ENCODE measurements at regions not wholly inside any gene's neighbourhood (a gene's known extent, or its start where the extent isn't known, plus 50 kb on each side); places are given as distances from the start of the nearest gene placed in this dataset.

DNA sequence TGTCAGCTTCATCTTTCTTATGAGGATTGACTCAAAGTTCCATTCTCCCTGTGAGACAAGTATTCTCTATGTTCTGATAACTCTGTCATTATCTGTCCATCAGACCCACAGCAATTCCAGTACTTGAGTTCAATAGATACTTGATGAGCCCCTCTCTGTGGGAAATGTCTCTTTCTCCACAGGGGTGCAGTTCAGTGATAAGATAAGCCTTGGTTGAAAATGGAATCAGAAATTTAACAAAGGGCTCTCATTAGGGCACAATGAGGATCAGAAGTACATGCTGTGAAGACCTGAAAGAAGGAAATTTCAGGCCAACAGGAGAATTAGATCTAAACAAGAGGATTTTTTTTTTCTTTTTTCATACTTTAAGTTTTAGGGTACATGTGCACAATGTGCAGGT lies 737.3 kb downstream of the MTRR start:
- intact Hi-C loops (cut with micrococcal nuclease): no loop called here
- no peak overlapping the region for H3K27ac Mint-ChIP-seq
- no peaks in the 10 kb centered on the region for H3K9me3 Mint-ChIP-seq
- DNase-seq: no peak
- H3K4me3 Mint-ChIP-seq: no peak overlapping the region
- H3K27me3 Mint-ChIP-seq: no peaks in the 10 kb centered on the region
- H3K36me3 Mint-ChIP-seq (ENCODE audit: low read depth): no peaks in the 10 kb centered on the region
- H3K4me1 Mint-ChIP-seq: no peaks in the 10 kb centered on the region

DNA sequence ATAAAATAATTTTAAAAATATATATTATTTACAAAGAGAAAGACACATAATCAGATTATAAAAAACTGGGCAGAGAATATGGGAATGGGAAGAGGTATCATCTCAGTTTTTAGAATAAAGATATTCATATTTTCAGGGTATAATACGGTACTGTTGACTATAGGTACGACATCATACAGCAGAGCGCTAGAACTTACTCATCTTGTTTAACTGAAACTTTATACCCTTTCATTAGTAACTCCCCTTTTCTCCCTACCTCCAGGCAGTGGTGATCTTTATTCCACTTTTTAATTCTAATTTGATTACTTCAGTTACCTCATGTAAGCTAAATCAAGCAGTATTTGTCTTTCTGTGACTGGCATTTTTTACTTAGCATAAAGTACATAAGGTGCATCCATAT lies 742.1 kb downstream of the MTRR start:
- H3K27me3 Mint-ChIP-seq: no peaks in the 10 kb centered on the region
- H3K4me1 Mint-ChIP-seq: no peaks in the 10 kb centered on the region
- no peaks in the 10 kb centered on the region for H3K36me3 Mint-ChIP-seq (ENCODE audit: low read depth)
- DNase-seq: no peak
- intact Hi-C loops (cut with micrococcal nuclease): no loop called here
- no peak overlapping the region for H3K4me3 Mint-ChIP-seq
- H3K27ac Mint-ChIP-seq: no peak overlapping the region
- peaks cover 6% of the 10 kb centered on the region for H3K9me3 Mint-ChIP-seq

DNA sequence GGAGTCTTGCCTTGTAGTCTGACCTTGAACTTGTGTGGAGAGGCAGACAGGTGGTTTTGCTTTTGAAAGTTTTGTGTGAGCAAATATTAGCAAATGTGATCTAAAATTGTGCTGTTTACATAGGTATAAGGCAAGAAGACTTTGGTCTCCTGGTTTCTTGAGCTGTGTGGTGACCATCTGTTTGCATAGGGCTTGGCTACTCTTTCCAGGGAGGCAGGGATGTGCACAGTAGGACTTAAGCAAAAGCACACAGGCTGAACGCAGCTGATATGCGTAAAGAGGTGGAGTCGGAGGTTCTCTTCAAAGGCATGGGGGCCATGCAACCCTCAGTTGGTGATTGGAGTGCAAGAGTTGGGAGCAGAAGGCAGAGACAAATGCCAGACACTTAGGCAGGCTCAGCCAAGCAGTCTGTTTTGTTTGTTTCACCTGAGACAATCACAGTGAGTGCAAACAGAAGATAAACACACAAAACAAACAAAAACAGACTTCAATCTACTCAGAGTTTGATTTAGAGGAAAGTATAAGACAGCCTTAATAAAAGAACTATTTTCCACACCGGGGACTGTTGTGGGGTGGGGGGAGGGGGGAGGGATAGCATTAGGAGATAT lies 744.2 kb downstream of the MTRR start:
- no peaks in the 10 kb centered on the region for H3K27me3 Mint-ChIP-seq
- no peak overlapping the region for H3K4me3 Mint-ChIP-seq
- H3K36me3 Mint-ChIP-seq (ENCODE audit: low read depth): no peaks in the 10 kb centered on the region
- peaks cover 6% of the 10 kb centered on the region for H3K9me3 Mint-ChIP-seq
- no peaks in the 10 kb centered on the region for H3K4me1 Mint-ChIP-seq
- DNase-seq: no peak
- intact Hi-C loops (cut with micrococcal nuclease): no loop called here
- no peak overlapping the region for H3K27ac Mint-ChIP-seq

DNA sequence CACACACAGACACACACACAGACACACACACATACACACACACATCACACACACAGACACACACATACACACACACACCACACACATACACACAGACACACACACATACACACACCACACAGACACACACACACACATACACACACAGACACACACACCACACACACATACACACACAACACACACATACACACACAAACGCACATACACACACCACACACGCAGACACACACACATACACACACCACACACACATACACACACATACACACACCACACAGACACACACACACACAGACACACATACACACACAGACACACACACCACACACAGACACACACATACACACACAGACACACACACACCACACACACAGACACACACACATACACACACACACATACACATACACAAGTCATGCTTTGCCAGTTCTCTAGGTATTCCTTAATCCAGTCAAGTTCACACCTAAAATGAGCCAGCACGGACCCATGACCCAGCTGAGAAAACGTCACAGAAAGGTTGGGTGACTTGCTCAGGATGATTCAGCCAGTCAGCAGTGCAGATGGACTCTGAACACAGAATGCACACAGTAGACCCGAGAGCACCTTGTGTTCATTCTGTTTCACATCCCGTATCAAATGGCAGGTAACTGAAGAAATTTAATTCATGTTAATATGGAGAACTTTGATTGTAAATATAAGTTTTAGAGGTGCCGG lies 746.4 kb downstream of the MTRR start:
- intact Hi-C loops (cut with micrococcal nuclease): no loop called here
- no peaks in the 10 kb centered on the region for H3K4me1 Mint-ChIP-seq
- no peaks in the 10 kb centered on the region for H3K36me3 Mint-ChIP-seq (ENCODE audit: low read depth)
- no peak for DNase-seq
- no peak overlapping the region for H3K27ac Mint-ChIP-seq
- no peaks in the 10 kb centered on the region for H3K27me3 Mint-ChIP-seq
- H3K9me3 Mint-ChIP-seq: peaks cover 6% of the 10 kb centered on the region
- H3K4me3 Mint-ChIP-seq: no peak overlapping the region

DNA sequence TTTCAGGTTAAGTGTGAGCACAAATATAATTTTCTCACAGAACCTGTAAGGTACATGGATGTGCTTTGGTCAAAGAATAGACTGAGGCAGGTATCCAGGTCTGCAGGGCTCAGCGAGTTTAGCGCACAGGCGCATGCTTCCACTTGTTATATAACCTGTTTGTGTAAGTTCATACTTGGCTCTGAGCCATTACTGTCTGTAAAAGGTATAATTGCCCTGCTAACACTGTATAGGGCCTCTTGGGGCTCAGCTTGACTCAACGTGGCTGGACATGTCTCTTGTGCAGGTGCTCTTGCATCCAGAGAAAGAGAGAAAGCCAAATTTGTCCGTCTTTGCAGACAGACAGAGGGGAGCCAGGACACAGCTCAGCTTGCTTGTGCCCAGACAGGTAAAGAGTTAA lies 759.6 kb downstream of the MTRR start:
- Mint-ChIP-seq H3K27me3 (no peaks in the 10 kb centered on the region), H3K4me3 (no peak overlapping the region), H3K4me1 (no peaks in the 10 kb centered on the region), H3K36me3 (ENCODE audit: low read depth) (no peaks in the 10 kb centered on the region), H3K27ac (no peak overlapping the region), H3K9me3 (no peaks in the 10 kb centered on the region)
- no peak for DNase-seq
- intact Hi-C loops (cut with micrococcal nuclease): no loop called here

DNA sequence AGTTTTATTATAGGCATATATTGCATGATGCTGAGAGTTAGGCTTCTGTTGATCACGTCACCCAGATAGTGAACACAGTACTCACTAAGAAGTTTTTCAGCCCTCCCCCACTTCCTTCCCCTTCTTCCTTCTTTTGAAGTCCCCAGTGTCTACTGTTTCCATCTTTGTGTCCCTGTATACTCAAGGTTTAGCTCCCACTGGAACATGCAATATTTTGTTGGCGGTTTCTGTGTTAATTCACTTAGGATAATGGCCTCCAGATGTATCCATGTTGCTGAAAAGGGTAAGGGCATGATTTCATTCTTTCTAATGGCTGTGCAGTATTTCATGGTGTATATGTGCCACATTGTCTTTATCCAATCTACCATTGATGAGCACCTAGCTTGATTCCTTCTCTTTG lies 764.3 kb downstream of the MTRR start:
- no peak for DNase-seq
- H3K4me1 Mint-ChIP-seq: no peaks in the 10 kb centered on the region
- no peak overlapping the region for H3K4me3 Mint-ChIP-seq
- no peaks in the 10 kb centered on the region for H3K27me3 Mint-ChIP-seq
- H3K36me3 Mint-ChIP-seq (ENCODE audit: low read depth): no peaks in the 10 kb centered on the region
- no peaks in the 10 kb centered on the region for H3K9me3 Mint-ChIP-seq
- no peak overlapping the region for H3K27ac Mint-ChIP-seq
- intact Hi-C loops (cut with micrococcal nuclease): no loop called here

DNA sequence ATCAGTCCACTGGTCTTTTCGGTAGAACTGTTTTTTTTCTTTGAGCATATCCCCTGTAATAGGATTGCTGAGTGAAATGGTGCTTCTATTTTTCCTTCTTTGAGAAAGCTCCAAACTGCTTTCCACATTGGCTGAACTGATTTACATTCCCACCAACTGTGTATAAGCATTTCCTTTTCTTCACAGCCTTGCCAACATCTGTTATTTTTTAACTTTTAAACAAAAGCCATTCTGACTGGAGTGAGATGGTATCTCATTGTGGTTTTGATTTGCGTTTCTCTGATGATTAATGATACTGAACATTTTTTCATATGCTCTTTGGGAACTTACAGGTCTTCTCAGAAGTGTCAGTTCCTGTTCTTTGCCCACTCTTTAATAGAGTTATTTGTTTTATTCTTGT lies 764.7 kb downstream of the MTRR start:
- no peaks in the 10 kb centered on the region for H3K4me1 Mint-ChIP-seq
- no peaks in the 10 kb centered on the region for H3K36me3 Mint-ChIP-seq (ENCODE audit: low read depth)
- intact Hi-C loops (cut with micrococcal nuclease): no loop called here
- no peaks in the 10 kb centered on the region for H3K9me3 Mint-ChIP-seq
- H3K27ac Mint-ChIP-seq: no peak overlapping the region
- H3K4me3 Mint-ChIP-seq: no peak overlapping the region
- H3K27me3 Mint-ChIP-seq: no peaks in the 10 kb centered on the region
- DNase-seq: no peak

DNA sequence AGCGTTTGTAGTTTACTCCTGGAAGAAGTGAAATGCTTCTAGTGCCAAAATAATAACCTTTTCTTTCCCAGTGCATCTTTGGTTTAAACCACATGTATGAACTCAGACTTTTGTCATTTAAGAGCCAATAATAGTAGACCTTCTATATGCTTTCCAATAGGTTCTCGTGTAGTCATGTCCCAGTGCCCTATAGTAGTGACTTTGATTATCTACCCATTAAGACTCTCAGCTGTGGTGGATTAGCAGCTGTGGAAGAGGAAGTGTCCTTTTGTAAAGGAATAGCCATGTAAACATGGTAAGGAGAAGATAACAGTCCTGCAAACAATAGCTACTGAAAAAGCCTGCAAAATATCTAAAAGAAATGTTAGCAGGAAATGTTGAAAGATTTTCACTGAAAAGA lies 765.3 kb downstream of the MTRR start:
- Mint-ChIP-seq H3K36me3 (ENCODE audit: low read depth) (no peaks in the 10 kb centered on the region), H3K4me3 (no peak overlapping the region), H3K27me3 (no peaks in the 10 kb centered on the region), H3K27ac (no peak overlapping the region), H3K9me3 (no peaks in the 10 kb centered on the region), H3K4me1 (no peaks in the 10 kb centered on the region)
- intact Hi-C loops (cut with micrococcal nuclease): no loop called here
- no peak for DNase-seq

DNA sequence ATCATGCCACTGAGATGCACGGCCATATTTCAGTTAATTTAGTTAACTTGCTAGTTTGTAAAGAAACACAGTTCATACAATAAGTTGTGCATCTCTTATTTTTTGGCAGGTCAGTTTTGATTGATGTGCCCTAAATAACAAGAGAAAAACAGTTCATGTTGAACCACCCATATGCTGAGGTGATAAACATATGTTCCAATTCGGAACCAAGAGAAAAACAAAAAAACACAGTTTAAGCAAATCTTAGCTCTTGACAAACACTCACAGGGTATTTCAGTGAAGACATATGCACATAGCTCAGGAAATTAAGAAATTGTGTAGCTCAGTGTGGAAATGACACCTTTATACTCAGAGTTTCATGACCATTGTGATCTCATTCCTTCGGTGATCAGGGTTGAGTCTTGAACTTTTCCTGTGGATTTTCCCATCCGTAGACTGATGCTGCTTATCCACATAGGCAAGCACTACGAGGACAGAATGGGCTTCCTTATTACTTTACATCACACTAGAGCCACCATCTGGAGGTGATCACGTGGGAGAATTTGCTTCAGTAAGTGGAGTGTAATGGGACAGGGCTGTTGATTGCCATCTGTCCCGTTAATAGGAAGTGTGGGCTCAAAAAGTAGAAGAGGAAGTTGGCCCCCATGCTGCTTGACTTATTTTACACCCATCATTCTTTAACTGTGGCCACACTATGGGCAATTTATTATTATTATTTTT lies 773.0 kb downstream of the MTRR start:
- peaks cover 8% of the 10 kb centered on the region for H3K9me3 Mint-ChIP-seq
- no peaks in the 10 kb centered on the region for H3K4me1 Mint-ChIP-seq
- H3K4me3 Mint-ChIP-seq: no peak overlapping the region
- no peak for DNase-seq
- H3K27me3 Mint-ChIP-seq: no peaks in the 10 kb centered on the region
- no peak overlapping the region for H3K27ac Mint-ChIP-seq
- no peaks in the 10 kb centered on the region for H3K36me3 Mint-ChIP-seq (ENCODE audit: low read depth)
- intact Hi-C loops (cut with micrococcal nuclease): no loop called here

DNA sequence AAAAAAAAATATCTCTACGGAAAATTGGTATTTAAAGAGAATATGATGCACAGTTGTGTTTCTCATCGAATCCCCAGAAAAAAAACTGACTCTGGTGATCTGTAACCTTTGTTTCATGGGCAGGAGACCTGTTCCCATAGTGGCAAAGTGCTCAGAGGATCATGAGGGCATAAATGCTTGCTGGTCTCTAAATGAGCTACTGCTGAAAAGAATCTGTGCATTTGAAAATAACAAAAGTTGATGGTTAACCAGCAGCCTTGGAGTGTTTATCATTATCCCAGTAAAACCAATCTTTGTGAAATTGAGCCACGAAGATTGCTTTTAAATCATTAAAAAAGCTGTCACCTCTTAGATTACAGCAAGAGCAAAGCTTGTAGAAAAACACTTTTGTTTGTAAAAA lies 775.4 kb downstream of the MTRR start:
- Mint-ChIP-seq H3K4me1 (no peaks in the 10 kb centered on the region), H3K36me3 (ENCODE audit: low read depth) (no peaks in the 10 kb centered on the region), H3K27ac (no peak overlapping the region)

DNA sequence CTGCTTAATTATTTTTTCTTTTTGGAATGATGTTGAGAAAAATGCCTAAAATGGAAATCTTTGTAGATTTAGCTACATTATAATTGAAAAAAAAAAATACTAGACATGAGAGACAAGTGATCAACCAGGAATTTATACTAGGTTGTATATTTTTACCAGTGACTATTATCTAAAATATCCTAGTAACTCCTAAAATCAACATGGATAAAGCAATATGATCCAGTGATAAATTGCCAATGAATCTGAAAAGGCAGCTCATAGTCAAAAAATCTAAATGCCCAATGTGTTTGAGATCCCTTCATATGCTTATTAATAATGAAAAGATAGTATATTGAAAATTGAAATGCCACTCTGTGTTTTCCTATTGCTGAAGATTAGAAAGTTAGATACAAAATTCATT lies 778.2 kb downstream of the MTRR start:
- H3K4me1 Mint-ChIP-seq: no peaks in the 10 kb centered on the region
- no peak for DNase-seq
- no peaks in the 10 kb centered on the region for H3K9me3 Mint-ChIP-seq
- no peaks in the 10 kb centered on the region for H3K27me3 Mint-ChIP-seq
- no peak overlapping the region for H3K27ac Mint-ChIP-seq
- H3K4me3 Mint-ChIP-seq: no peak overlapping the region
- no peaks in the 10 kb centered on the region for H3K36me3 Mint-ChIP-seq (ENCODE audit: low read depth)
- intact Hi-C loops (cut with micrococcal nuclease): no loop called here

More for the DNA sequence above, 775.4 kb downstream of the MTRR start:
- intact Hi-C loops (cut with micrococcal nuclease): no loop called here
- Mint-ChIP-seq H3K27me3 (no peaks in the 10 kb centered on the region), H3K9me3 (peaks cover 8% of the 10 kb centered on the region), H3K4me3 (no peak overlapping the region)
- no peak for DNase-seq

DNA sequence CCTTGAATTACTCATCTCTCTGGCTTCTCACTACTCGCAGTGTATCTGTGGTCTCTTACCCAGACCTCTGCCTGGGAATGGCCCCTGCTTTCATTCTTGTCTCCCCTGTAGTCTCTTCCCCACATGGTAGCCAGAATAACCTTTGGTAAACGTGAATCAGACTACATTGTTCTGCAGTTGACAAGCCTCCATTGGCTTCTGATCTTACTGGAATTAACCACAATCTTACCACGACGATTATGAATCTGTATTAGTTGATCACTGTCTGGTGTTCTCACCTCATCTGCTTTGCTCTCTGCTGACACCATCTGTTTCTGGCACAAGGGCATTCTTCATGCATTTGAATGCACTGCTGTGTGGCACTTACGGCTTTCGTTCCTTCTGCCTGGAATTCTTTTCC lies 781.2 kb downstream of the MTRR start:
- DNase-seq: peak; percentile 22
- no peak overlapping the region for H3K27ac Mint-ChIP-seq
- H3K4me3 Mint-ChIP-seq: no peak overlapping the region
- no peaks in the 10 kb centered on the region for H3K9me3 Mint-ChIP-seq
- H3K4me1 Mint-ChIP-seq: no peaks in the 10 kb centered on the region
- H3K27me3 Mint-ChIP-seq: no peaks in the 10 kb centered on the region
- H3K36me3 Mint-ChIP-seq (ENCODE audit: low read depth): no peaks in the 10 kb centered on the region
- intact Hi-C loops (cut with micrococcal nuclease): no loop called here

DNA sequence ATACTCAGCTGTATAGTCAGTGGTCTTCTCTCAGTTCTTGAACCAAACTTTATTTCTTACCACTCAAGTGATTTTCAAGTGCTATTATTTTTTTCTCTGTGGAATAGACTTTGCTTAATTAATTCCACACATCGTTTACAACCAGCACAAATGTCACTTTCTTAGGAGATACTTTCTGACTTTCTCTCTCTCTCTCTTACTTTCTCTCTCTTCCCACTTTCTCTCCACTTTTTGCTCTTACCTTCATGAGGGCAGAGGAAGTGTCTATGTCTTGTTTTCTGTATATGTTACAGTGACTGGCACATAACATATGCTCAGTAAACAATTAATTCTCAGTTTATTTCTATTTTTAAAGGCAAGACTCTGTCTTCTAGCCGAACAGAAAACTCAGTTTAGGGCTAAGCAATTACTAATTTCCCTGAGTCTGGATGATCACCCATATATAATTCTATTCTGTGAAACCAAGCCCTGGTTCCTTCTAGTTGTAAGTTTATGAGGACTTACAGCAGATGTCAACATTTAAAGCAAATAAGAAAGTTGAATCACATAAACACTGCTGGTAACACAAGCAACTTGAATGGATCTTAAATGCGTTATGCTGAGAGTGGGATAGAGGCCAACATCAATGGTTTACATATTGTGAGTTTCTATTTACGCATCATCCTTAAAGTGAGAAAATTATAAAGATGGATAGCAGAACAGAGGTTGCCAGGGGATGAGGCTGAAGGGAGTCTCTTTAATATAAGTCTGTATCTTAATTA lies 791.4 kb downstream of the MTRR start:
- no peaks in the 10 kb centered on the region for H3K27me3 Mint-ChIP-seq
- intact Hi-C loops (cut with micrococcal nuclease): no loop called here
- no peaks in the 10 kb centered on the region for H3K36me3 Mint-ChIP-seq (ENCODE audit: low read depth)
- no peak overlapping the region for H3K27ac Mint-ChIP-seq
- no peaks in the 10 kb centered on the region for H3K9me3 Mint-ChIP-seq
- no peak overlapping the region for H3K4me3 Mint-ChIP-seq
- DNase-seq: no peak
- H3K4me1 Mint-ChIP-seq: no peaks in the 10 kb centered on the region

DNA sequence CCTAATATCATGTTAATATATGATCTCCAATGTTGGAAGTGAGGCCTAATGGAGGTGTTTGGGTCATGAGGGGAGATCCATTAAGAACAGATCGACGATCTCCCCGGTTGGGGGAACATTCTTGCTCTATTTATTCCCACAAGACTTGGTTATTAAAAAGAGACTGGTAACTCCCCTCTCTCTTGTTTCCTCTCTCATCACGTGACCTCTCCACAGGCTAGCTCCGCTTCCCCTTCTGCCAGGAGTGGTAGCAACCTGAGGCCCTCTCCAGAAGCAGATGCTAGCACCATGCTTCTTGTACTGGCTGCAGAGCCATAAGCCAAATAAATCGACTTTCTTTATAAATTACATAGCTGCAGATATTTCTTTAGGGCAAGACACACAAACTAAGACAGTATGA lies 794.4 kb downstream of the MTRR start:
- intact Hi-C loops (cut with micrococcal nuclease): no loop called here
- H3K4me3 Mint-ChIP-seq: no peak overlapping the region
- DNase-seq: no peak
- no peaks in the 10 kb centered on the region for H3K36me3 Mint-ChIP-seq (ENCODE audit: low read depth)
- no peak overlapping the region for H3K27ac Mint-ChIP-seq
- H3K4me1 Mint-ChIP-seq: no peaks in the 10 kb centered on the region
- no peaks in the 10 kb centered on the region for H3K9me3 Mint-ChIP-seq
- H3K27me3 Mint-ChIP-seq: no peaks in the 10 kb centered on the region
